HL-60 (cell line): ENCODE measurements at regions not wholly inside any gene's neighbourhood (a gene's known extent, or its start where the extent isn't known, plus 50 kb on each side); places are given as distances from the start of the nearest gene placed in this dataset.

Source experiments
- DNase-seq, 2 experiments: peaks; one replicate each; pipeline ENCODE4 v3.0.0-alpha.2; 2010 to 2020; ENCODE audit warnings: low read depth in 1 of 2, low spot score in 1 of 2
- H3K27ac ChIP-seq: fragments of 250-450 bp; sonication (Bioruptor Pico); replicated peaks from 2 replicates; pipeline ENCODE4 v1.5.1; 2020; ENCODE audit warnings: mild to moderate bottlenecking, moderate library complexity
- H3K27me3 ChIP-seq: fragments of 250-450 bp; sonication (Bioruptor Pico); 2 replicates; pipeline ENCODE4 v1.5.1; 2021; ENCODE audit warnings: mild to moderate bottlenecking, moderate library complexity; ENCODE audit not compliant: insufficient read depth, poor library complexity, severe bottlenecking
- H3K4me3 ChIP-seq: replicated peaks from 2 replicates; pipeline ENCODE4 v1.5.1; 2011; ENCODE audit warnings: mild to moderate bottlenecking, control low read depth, low read length; ENCODE audit not compliant: insufficient read depth
- GABPA ChIP-seq: IDR thresholded peaks from 2 replicates; pipeline ENCODE4 v1.6.1; 2012; ENCODE audit warnings: low read depth
- POLR2AphosphoS5 ChIP-seq: IDR thresholded peaks from 2 replicates; pipeline ENCODE4 v1.6.1; 2012; ENCODE audit warnings: low read depth
- SPI1 ChIP-seq: IDR thresholded peaks from 2 replicates; pipeline ENCODE4 v1.6.1; 2012; ENCODE audit warnings: low read depth, mild to moderate bottlenecking, borderline replicate concordance
- TF ChIP-seq, protein P1 (sequence below): IDR thresholded peaks from one replicate; pipeline ENCODE4 v1.5.1; 2011; ENCODE audit warnings: low read length, control low read depth, inconsistent platforms; ENCODE audit not compliant: insufficient read depth
- TF ChIP-seq, protein P2 (sequence below): IDR thresholded peaks from 2 replicates; pipeline ENCODE4 v1.6.1; 2012; ENCODE audit warnings: low read depth; ENCODE audit not compliant: insufficient replicate concordance

DNA sequence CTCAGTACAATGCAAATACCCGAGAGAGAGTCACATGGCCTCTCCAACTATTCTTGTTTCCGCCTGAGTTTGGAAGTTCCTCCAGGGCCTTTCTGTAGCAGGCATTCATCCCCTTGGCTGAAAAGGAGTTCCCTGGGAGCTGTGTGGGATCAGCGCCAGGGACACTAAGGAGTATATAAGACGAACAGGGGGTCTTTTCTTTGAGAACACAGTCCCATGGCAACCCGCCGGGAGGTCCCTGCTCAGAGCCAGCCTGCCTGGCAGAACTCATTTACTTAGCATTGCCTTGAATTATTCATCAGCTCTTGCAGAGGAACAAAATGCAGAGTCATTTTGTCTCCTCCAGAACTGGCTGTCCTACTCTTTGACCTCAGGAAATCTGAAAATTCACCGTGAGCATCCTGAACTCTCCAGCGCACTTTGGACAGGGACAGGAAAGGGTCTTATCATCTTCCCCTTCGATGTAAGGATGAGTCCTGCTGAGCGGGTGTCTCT lies 120.4 kb upstream of the OSMR start:
- H3K4me3 ChIP-seq = no peak overlapping the region

DNA sequence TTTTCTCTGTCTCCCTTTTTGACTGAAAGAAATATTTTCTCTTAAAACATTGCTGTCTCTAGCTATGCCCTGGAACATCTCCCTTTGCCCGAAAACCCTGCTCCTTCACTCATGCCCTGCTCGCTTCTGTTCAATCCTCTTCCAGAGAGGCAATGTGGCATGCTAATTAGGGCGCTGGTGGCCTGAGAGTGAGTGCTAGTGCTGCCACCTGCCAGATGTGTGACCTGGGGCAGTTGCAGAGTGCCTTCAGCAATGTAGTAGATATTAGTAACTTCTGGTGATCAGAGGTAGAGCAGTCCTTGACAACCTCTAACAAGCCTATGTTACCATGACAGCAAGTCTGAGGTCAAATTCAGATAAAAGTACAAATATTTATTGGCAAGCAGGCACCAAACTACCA lies 119.5 kb upstream of the OSMR start:
- no peak overlapping the region for H3K27ac ChIP-seq
- no peak for DNase-seq
- H3K27me3 ChIP-seq = no peaks in the 10 kb centered on the region
- no peak overlapping the region for H3K4me3 ChIP-seq
- TF ChIP-seq, protein P1, sequence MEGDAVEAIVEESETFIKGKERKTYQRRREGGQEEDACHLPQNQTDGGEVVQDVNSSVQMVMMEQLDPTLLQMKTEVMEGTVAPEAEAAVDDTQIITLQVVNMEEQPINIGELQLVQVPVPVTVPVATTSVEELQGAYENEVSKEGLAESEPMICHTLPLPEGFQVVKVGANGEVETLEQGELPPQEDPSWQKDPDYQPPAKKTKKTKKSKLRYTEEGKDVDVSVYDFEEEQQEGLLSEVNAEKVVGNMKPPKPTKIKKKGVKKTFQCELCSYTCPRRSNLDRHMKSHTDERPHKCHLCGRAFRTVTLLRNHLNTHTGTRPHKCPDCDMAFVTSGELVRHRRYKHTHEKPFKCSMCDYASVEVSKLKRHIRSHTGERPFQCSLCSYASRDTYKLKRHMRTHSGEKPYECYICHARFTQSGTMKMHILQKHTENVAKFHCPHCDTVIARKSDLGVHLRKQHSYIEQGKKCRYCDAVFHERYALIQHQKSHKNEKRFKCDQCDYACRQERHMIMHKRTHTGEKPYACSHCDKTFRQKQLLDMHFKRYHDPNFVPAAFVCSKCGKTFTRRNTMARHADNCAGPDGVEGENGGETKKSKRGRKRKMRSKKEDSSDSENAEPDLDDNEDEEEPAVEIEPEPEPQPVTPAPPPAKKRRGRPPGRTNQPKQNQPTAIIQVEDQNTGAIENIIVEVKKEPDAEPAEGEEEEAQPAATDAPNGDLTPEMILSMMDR = no peak
- no peak for TF ChIP-seq GABPA
- no peak for TF ChIP-seq SPI1
- TF ChIP-seq, protein P2, sequence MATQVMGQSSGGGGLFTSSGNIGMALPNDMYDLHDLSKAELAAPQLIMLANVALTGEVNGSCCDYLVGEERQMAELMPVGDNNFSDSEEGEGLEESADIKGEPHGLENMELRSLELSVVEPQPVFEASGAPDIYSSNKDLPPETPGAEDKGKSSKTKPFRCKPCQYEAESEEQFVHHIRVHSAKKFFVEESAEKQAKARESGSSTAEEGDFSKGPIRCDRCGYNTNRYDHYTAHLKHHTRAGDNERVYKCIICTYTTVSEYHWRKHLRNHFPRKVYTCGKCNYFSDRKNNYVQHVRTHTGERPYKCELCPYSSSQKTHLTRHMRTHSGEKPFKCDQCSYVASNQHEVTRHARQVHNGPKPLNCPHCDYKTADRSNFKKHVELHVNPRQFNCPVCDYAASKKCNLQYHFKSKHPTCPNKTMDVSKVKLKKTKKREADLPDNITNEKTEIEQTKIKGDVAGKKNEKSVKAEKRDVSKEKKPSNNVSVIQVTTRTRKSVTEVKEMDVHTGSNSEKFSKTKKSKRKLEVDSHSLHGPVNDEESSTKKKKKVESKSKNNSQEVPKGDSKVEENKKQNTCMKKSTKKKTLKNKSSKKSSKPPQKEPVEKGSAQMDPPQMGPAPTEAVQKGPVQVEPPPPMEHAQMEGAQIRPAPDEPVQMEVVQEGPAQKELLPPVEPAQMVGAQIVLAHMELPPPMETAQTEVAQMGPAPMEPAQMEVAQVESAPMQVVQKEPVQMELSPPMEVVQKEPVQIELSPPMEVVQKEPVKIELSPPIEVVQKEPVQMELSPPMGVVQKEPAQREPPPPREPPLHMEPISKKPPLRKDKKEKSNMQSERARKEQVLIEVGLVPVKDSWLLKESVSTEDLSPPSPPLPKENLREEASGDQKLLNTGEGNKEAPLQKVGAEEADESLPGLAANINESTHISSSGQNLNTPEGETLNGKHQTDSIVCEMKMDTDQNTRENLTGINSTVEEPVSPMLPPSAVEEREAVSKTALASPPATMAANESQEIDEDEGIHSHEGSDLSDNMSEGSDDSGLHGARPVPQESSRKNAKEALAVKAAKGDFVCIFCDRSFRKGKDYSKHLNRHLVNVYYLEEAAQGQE = no peak
- no peak for TF ChIP-seq POLR2AphosphoS5

More for the DNA sequence above, 120.4 kb upstream of the OSMR start:
- Histone ChIP-seq H3K27me3 (no peaks in the 10 kb centered on the region), H3K27ac (no peak overlapping the region)
- DNase-seq = no peak
- TF ChIP-seq, protein P1 = no peak
- TF ChIP-seq, protein P2 = no peak
- TF ChIP-seq POLR2AphosphoS5 (no peak), GABPA (no peak), SPI1 (no peak)

DNA sequence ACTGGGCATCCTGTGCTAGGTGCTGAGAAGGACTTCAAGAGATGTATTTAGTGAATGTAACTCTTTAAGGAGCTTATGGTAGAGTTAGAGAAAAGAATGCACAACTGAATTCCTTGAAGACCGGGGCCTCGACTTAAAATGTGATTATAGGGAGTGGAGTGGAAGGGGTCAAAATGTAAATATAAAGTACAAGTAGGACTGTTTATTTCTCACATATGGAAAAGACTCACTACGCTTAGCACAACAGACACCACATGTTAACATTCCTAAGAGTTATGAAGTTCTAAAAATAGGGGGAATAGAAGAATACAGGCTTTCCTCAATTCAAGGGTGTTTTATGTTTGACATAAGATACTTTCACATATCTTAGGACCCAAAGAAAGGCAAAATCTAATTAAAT lies 117.8 kb upstream of the OSMR start:
- Histone ChIP-seq H3K27me3 (no peaks in the 10 kb centered on the region), H3K27ac (no peak overlapping the region), H3K4me3 (no peak overlapping the region)
- TF ChIP-seq, protein P1 = no peak
- TF ChIP-seq POLR2AphosphoS5 (no peak), SPI1 (no peak), GABPA (no peak)
- TF ChIP-seq, protein P2 = no peak
- DNase-seq = no peak
